DND-41 (cell line): ENCODE measurements at regions not wholly inside any gene's neighbourhood (a gene's known extent, or its start where the extent isn't known, plus 50 kb on each side); places are given as distances from the start of the nearest gene placed in this dataset.

Experiments
- ATAC-seq: fragments of 200-7000 bp; cut with Tn5 transposase; 3 replicates; pipeline ENCODE4 v1.9.1; 2021; ENCODE audit warnings: low read depth; ENCODE audit not compliant: insufficient read depth
- DNase-seq: peaks from one replicate; pipeline ENCODE4 v3.0.0-alpha.2; 2020
- H2AFZ ChIP-seq: 2 replicates; pipeline ENCODE4 v1.6.0; 2012; ENCODE audit warnings: low read depth, low read length
- H3K27ac ChIP-seq: 2 replicates; pipeline ENCODE4 v1.5.1; 2012; ENCODE audit warnings: low read length, inconsistent platforms
- H3K27me3 ChIP-seq: fragments of 200-600 bp; sonication (generic); 2 replicates; pipeline ENCODE4 v1.6.0; 2012; ENCODE audit warnings: low read length, mild to moderate bottlenecking, inconsistent platforms; ENCODE audit not compliant: insufficient read depth, poor library complexity
- H3K36me3 ChIP-seq: 2 replicates; pipeline ENCODE4 v1.5.1; 2012; ENCODE audit warnings: low read length, inconsistent platforms; ENCODE audit not compliant: insufficient read depth
- H3K4me1 ChIP-seq: 2 replicates; pipeline ENCODE4 v1.5.1; 2012; ENCODE audit warnings: mild to moderate bottlenecking, low read length; ENCODE audit not compliant: insufficient read depth
- H3K4me2 ChIP-seq: 2 replicates; pipeline ENCODE4 v1.6.0; 2012; ENCODE audit warnings: mild to moderate bottlenecking, moderate library complexity, low read length, inconsistent platforms; ENCODE audit not compliant: insufficient read depth
- H3K4me3 ChIP-seq, 2 experiments: fragments of 200-600 bp in 1 of 2; shearing (Covaris generic) in 1 of 2; 2 replicates each; pipeline ENCODE4 v1.5.1; 2012 to 2016; ENCODE audit warnings: inconsistent platforms in 2 of 2, low read length in 2 of 2, mild to moderate bottlenecking in 2 of 2, low read depth in 1 of 2, moderate library complexity in 1 of 2
- H3K79me2 ChIP-seq: 2 replicates; pipeline ENCODE4 v1.6.0; 2012; ENCODE audit warnings: low read length, inconsistent platforms; ENCODE audit not compliant: insufficient read depth
- H3K9ac ChIP-seq: 2 replicates; pipeline ENCODE4 v1.6.0; 2012; ENCODE audit warnings: low read depth, mild to moderate bottlenecking, inconsistent platforms, low read length, moderate library complexity
- H3K9me3 ChIP-seq: 2 replicates; pipeline ENCODE4 v1.5.1; 2012; ENCODE audit warnings: low read length, moderate library complexity, mild to moderate bottlenecking, inconsistent platforms; ENCODE audit not compliant: insufficient read depth, severe bottlenecking
- H4K20me1 ChIP-seq: 2 replicates; pipeline ENCODE4 v1.6.0; 2012; ENCODE audit warnings: low read length; ENCODE audit not compliant: insufficient read depth
- CTCF ChIP-seq: IDR thresholded peaks from 2 replicates; pipeline ENCODE4 v1.5.1; 2012; ENCODE audit warnings: borderline replicate concordance, low read length, moderate library complexity, mild to moderate bottlenecking; ENCODE audit not compliant: poor library complexity, severe bottlenecking; ENCODE audit errors: extremely low read depth
- EZH2 ChIP-seq: IDR thresholded peaks from 3 replicates; pipeline ENCODE4 v1.6.1; 2012; ENCODE audit warnings: borderline replicate concordance, low read depth, mild to moderate bottlenecking, moderate library complexity, low read length, inconsistent platforms; ENCODE audit not compliant: severe bottlenecking

- no peaks in the 10 kb centered on the region for H3K79me2 ChIP-seq
- no peak for DNase-seq
- no peaks in the 10 kb centered on the region for H4K20me1 ChIP-seq
- H3K27me3 ChIP-seq = peaks cover 5% of the 10 kb centered on the region
- no peak overlapping the region for H2AFZ ChIP-seq
- TF ChIP-seq CTCF = no peak
- no peak for TF ChIP-seq EZH2
- H3K36me3 ChIP-seq = no peaks in the 10 kb centered on the region
- no peak overlapping the region for H3K4me3 ChIP-seq
- H3K9ac ChIP-seq = no peak overlapping the region
- no peaks in the 10 kb centered on the region for H3K9me3 ChIP-seq
- no peak overlapping the region for H3K4me2 ChIP-seq
- H3K27ac ChIP-seq = no peak overlapping the region
- ATAC-seq = no peak
- H3K4me1 ChIP-seq = no peaks in the 10 kb centered on the region
Measured at GRCh38 chr7:3156508-3156907, 112.8 kb upstream of the CARD11 start.

GRCh38 chr7:3157566-3158287 lies 114.1 kb upstream of the CARD11 start:
- H3K4me1 ChIP-seq = no peaks in the 10 kb centered on the region
- H3K4me3 ChIP-seq = no peak overlapping the region
- H2AFZ ChIP-seq = no peak overlapping the region
- TF ChIP-seq EZH2 (no peak), CTCF (no peak)
- DNase-seq (no peak), ATAC-seq (no peak)
- H3K27me3 ChIP-seq = peaks cover 5% of the 10 kb centered on the region
- H3K27ac ChIP-seq = no peak overlapping the region
- no peak overlapping the region for H3K9ac ChIP-seq
- no peaks in the 10 kb centered on the region for H3K9me3 ChIP-seq
- no peak overlapping the region for H3K4me2 ChIP-seq
- no peaks in the 10 kb centered on the region for H3K36me3 ChIP-seq
- H3K79me2 ChIP-seq = no peaks in the 10 kb centered on the region
- no peaks in the 10 kb centered on the region for H4K20me1 ChIP-seq

GRCh38 chr7:3158341-3158760 lies 114.7 kb upstream of the CARD11 start:
- Histone ChIP-seq H3K27ac (no peak overlapping the region), H2AFZ (no peak overlapping the region), H3K9ac (no peak overlapping the region), H3K4me2 (no peak overlapping the region), H4K20me1 (no peaks in the 10 kb centered on the region), H3K79me2 (no peaks in the 10 kb centered on the region), H3K27me3 (peaks cover 5% of the 10 kb centered on the region), H3K4me1 (no peaks in the 10 kb centered on the region), H3K4me3 (no peak overlapping the region), H3K9me3 (no peaks in the 10 kb centered on the region), H3K36me3 (no peaks in the 10 kb centered on the region)
- no peak for ATAC-seq
- DNase-seq = no peak
- TF ChIP-seq CTCF (no peak), EZH2 (no peak)
